ENCODE measurements at regions not wholly inside any gene's neighbourhood (a gene's known extent, or its start where the extent isn't known, plus 50 kb on each side); places are given as distances from the start of the nearest gene placed in this dataset.

GRCh38 chr18:7447318-7448028 lies 119.6 kb upstream of the PTPRM start (continued):
- TF ChIP-seq ZNF564 (CRISPR knock-in tag; IDR thresholded peaks at IDR 0.05) (no peak), PHF20 (CRISPR knock-in tag; IDR thresholded peaks at IDR 0.05) (no peak), FLYWCH1 (CRISPR knock-in tag; IDR thresholded peaks at IDR 0.05) (no peak), DZIP1 (CRISPR knock-in tag; IDR thresholded peaks at IDR 0.05) (no peak), ZSCAN30 (CRISPR knock-in tag; IDR thresholded peaks at IDR 0.05) (no peak)

DNA sequence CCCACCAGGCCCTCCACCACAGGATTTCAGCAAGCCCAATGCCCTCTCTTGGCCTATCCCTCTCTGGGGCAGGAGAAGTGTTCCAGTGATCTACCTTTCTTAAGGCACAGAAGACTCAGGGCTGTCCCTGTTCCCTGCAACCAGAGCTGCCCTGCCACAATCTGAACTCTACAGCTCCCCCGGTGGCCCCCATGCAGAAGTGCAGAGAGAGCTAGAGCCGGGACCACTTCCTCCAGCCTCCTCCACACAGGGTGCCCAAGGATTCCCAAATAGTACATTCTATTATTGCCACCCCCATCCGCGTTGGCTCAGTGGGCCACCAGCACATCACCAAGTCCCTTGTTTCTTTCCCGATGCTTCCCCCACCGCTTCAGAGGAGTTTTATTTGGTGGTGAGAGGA lies 114.8 kb upstream of the PTPRM start:
- ChIA-PET CTCF (ENCODE audit: low intra/inter-chr PET ratio, low total read pairs) (no interaction called here), POLR2A (no interaction called here)
- Histone ChIP-seq H3K36me3 (replicated peaks in 1 of 2; ENCODE audit: control insufficient read depth in 1 of 2, insufficient read depth in 2 of 2, low read length in 2 of 2) (no peaks in the 10 kb centered on the region), H2AFZ (ENCODE audit: low read length) (no peak overlapping the region), H3K4me2 (ENCODE audit: low read depth, low read length) (no peak overlapping the region), H3K27me3 (ENCODE audit: control insufficient read depth in 1 of 2, insufficient read depth in 2 of 2, low read length in 2 of 2) (peaks cover 0 to 4% of the 10 kb centered on the region in 2 experiments; a peak in 3 of 5 replicates), H4K20me1 (ENCODE audit: insufficient read depth, low read length) (no peaks in the 10 kb centered on the region), H3K27ac (ENCODE audit: extremely low read length, insufficient read depth, low read length) (no peak overlapping the region), H3K79me2 (ENCODE audit: insufficient read depth, low read length) (no peaks in the 10 kb centered on the region), H3K9me3 (ENCODE audit: low read length) (no peaks in the 10 kb centered on the region), H3K9ac (ENCODE audit: insufficient read depth, low read depth, low read length) (no peak overlapping the region), H3K4me3 (replicated peaks in 1 of 3; ENCODE audit: insufficient read depth in 1 of 3, low read depth in 2 of 3, low read length in 3 of 3) (no peak overlapping the region), H3K4me1 (ENCODE audit: insufficient read depth, low read length) (peaks cover 21% of the 10 kb centered on the region)
- DNase-seq (ENCODE audit: low spot score) (peak; percentile 18), FAIRE-seq (peak; percentile 48), ATAC-seq (peak; percentile 96)
- intact Hi-C loops (cut with micrococcal nuclease; ENCODE audit: unreplicated experiment) = no loop called here
- WGBS (ENCODE audit: low lambda C conversion rate) = 18% methylated on average over 6 of the region's 6 CpGs
- in situ Hi-C loops (cut with HindIII; ENCODE audit: extremely low pct_ligation_motif_present, low pct_unique_long_range_greater_than_20kb) = loop anchor here (10.0 kb wide), 1 partner anchor 188 kb away; no protein-coding TSS in a partner anchor
- TF ChIP-seq NFE2L2 (IDR thresholded peaks at IDR 0.05; ENCODE audit: low read length) (no peak), TCF12 (IDR thresholded peaks at IDR 0.05) (no peak), TCF12 (CRISPR knock-in tag; IDR thresholded peaks at IDR 0.05) (no peak), SMC3 (IDR thresholded peaks at IDR 0.05; ENCODE audit: low read length) (peak; percentile 11; the same call in 1 of the 2 replicates), XRCC5 (optimal IDR thresholded peaks at IDR 0.05; ENCODE audit: low read length) (peak; percentile 30), STAG1 (CRISPR knock-in tag; IDR thresholded peaks at IDR 0.05) (peak; percentile 37)
- TF ChIP-seq, protein P1, sequence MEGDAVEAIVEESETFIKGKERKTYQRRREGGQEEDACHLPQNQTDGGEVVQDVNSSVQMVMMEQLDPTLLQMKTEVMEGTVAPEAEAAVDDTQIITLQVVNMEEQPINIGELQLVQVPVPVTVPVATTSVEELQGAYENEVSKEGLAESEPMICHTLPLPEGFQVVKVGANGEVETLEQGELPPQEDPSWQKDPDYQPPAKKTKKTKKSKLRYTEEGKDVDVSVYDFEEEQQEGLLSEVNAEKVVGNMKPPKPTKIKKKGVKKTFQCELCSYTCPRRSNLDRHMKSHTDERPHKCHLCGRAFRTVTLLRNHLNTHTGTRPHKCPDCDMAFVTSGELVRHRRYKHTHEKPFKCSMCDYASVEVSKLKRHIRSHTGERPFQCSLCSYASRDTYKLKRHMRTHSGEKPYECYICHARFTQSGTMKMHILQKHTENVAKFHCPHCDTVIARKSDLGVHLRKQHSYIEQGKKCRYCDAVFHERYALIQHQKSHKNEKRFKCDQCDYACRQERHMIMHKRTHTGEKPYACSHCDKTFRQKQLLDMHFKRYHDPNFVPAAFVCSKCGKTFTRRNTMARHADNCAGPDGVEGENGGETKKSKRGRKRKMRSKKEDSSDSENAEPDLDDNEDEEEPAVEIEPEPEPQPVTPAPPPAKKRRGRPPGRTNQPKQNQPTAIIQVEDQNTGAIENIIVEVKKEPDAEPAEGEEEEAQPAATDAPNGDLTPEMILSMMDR (CRISPR knock-in tag; IDR thresholded peaks at IDR 0.05) = peak; percentile 64
- no TSS peak for BruUV-seq (replicated peaks)
